NCI-H1436 treated with DMSO at 0.1 percent for 48 hours (cell line): ENCODE measurements at regions not wholly inside any gene's neighbourhood (a gene's known extent, or its start where the extent isn't known, plus 50 kb on each side); places are given as distances from the start of the nearest gene placed in this dataset.

Experiments
- DNase-seq: peaks from one replicate; lab custom pipeline; 2025; lab: John Stamatoyannopoulos, UW

DNA sequence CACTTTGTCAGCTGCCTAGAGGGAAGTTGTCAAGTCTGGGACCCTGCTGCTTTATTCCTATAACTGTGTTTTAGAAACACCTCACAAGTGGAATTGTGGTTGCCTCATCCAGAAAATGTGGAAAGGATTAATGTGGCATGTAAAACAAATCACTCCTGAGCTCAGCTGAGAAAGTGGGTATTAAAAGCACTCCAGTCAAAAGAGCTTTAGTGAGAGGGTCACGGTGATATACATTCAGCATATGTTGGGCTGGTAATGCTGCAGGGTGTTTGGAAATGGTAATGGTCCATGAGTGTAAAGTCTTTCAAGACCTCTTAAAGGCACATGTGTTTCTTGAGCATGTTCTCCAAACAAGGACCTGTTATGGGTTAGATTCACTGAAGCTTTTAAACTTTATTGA lies 318.2 kb upstream of the MEOX2 start:
- no peak for DNase-seq

DNA sequence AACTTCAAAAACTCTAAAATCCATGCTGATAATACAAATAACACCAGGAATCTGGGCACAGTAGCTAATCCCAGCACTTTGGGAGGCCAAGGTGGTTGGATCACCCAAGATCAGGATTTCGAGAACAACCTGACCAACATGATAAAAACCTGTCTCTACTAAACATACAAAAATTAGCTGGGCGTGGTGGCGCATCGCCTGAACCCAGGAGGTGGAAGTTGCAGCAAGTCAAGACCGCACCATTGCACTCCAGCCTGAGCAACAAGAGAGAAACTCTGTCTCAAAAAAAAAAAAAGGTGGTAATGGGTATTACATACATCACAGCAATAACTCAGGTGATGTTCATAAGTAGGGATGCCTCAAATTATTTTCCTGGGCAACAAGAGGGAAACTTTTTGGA lies 315.0 kb upstream of the MEOX2 start:
- no peak for DNase-seq

DNA sequence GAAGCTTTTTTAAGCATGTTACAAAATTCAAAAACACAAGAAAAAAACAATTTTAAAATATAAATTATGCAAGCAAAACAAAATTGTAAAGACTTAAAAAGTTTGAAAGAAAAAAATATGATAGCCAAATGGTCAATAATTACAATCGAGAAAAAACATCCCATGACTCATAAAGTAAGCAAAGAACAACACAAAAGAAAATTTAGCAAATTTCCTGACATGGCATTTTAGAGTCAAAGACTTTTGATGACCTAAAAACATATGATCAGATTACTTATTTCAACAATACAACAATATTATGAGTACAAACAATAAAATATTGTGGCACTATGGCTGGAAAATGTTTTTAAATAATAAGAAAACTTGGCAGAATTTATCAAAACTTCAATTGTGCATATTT lies 312.1 kb upstream of the MEOX2 start:
- DNase-seq = no peak

DNA sequence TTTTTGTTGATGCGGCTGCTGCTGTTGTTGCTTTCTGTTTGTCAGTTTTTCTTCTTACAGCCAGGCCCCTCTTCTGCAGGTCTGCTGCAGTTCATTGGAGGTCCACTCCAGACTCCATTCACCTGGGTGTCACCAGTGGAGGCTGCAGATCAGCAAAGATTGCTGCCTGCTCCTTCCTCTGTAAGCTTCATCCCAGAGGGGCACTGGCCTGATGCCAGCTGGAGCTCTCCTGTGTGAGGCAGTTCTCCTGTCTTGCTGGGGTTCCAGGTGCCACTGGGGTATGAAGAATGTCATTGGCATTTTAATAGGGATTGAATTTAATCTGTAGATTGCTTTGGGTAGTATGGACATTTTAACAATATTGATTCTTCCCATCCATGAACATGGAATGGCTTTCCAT lies 308.5 kb upstream of the MEOX2 start:
- no peak for DNase-seq

DNA sequence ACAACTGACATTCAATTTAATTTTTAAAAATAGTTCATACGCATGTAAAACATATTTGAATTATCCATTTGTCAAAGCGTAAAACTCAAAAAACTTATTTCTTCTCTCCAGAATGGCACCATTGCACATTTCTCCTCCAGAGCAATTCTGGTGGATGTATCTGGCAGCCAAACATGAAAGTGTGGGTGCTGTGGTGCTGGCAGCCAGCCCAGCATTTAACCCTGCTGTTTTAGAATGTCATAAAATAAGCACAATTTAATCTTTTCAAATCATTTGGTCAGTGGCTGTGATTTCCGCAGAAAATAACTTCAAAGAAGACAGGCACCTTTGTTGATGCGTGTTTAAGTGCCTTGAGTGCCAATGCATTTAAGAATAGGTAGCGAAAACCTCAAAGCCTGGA lies 302.7 kb upstream of the MEOX2 start:
- DNase-seq = no peak

DNA sequence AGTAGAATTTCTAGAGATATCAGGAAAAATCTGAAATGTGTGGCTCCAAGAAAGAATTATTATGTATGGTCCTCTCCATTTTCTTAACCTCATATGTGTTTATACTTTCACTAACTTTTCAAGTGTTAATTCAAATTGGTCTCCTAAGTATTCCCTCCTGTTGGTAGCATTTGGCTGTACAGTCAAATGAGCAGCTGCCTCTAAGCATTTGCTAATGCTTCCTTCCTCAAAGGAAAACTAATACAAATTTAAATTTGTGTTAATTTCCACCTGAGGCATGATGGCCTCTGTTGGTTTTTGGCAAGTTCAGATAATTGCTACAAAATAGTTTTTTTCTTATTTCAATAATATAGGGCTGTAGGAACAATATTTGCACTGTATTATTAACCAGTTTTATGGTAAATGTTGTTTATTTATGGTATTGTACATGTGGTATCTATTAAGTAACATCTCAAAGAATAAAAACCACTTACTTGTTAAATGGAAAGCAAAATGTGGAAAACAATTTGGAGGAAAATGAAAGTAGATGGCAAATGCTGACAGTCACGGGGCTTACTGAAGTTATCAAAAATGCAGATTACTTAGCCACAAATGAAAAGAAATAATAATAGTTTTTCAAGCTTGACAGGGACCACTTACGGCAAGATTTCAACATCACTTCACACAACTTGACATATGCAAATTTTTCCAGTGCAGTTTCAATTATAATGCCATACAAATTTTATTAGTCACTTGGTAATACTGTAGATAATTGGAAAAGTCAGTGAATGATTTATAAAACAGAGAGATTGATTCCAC lies 299.3 kb upstream of the MEOX2 start:
- no peak for DNase-seq

DNA sequence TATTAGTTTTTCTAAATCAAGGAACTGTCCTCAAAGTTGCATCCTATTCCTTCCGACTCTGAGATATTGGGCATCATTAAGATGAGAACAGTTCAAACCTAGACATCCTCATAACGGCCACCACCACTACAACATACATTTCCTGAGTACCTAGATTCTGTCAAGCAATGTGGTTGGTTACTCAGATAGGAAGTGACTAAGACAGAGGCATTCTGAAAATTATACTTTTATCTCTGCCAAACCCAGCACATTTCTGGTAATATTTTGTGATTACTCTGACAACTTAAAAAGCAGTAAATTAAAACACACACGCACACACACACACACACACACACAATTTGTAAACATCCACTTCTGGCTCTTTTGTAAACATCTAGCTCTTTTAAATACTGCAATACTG lies 291.2 kb upstream of the MEOX2 start:
- no peak for DNase-seq

DNA sequence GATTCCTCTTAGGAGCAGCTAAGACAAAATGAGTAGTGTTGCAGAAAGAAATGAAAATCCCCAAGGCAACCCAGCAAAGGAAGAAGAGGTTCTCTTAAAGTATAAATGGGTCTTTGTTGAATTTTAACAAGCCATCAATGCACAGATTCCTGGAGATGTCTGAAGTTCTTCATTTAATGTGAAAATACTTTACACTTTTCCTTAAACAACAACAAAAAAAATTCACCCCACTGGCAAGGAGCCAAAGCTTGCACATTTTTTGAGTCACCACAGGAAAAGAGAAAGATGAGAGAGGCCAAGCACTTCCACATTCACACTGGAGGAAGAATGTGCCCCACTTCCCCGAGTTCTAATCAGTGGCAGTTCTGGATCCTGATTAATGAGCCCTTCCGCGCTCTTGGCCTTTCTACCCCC lies 286.4 kb upstream of the MEOX2 start:
- DNase-seq = no peak

DNA sequence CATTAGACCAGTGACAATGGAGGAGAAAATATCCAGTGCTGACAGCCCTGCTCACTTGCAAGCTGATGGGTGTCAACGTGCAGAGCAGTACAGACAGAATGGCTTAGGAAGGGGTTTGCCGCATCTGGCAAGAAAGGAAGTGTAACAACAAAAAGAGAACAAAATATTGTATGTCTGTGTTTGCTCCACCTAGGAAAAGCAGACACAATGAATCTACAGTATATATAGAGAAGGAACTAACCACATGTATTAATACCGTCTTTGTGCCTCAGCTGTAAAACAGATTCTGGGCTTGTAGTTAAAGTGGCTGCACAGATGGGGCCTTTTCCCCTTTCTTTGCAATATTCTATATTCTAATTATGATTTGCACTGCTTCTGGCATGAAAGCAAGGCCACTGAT lies 281.1 kb upstream of the MEOX2 start:
- DNase-seq = no peak

DNA sequence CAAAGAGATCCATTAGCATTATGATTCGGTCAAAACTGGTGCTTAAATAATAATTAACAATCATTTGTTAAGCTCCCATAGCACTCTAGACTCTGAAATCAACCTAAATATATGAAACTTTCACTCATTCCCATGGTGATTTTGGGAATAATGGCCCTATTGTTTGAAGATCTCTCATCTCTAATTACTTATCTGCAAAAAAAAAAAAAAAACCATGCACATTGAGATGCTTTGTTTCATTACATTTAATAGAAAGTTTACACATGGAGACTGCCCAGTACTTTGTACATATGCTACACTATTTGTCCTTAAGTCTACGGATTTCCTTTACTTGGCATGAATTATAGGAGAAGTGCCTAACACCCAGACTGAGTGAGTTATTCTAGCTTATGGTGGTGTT lies 280.6 kb upstream of the MEOX2 start:
- no peak for DNase-seq

DNA sequence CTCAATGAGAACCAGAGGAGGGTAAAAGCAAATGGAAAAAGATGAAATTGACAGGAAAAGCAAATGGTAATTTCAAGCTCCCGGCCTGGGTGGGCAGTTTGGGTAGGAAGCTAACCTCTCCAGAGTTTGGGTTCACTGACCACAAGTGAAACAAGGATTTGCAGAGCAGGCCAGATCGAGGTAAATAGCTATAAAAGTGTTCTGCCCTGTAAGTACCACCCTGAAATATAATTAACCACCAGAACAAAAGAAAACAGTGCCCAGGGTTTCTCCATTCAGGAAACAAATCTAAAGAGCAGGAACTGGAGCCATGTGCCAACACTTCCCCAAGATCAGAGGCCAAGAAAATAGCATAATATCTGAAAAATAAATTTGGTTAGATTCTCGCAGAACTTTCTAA lies 276.7 kb upstream of the MEOX2 start:
- DNase-seq = no peak

DNA sequence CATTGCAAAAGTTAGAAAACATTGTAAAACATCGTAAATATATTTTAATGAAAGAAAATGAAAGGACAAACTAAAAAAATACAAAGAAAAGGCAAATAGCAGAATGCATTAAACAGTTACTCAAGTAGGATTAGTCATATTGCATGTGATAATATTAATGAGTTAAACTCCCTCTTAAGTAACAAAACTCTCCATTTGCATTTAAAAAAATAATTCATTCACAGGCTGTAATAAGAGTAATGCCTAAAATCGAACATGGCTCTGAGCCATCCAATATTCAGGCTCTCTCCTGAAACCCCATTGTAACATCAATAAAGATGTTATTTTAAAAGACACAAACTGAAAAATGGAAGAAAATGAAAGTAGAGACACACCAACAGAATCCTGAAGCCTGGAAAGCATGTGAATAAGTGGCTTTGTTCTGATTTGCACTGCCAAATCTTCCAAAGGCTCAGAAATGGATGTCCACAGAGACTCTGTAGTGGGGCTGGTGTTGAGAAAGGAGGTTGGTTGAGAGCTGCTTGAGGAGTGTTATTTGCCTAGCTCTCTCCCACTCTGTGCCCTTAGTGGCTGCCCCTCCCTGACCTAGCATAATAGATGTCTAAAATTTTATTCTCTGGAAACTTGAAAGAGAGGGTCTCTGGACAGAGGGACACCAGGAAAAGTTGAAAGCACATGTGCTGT lies 268.3 kb upstream of the MEOX2 start:
- no peak for DNase-seq

DNA sequence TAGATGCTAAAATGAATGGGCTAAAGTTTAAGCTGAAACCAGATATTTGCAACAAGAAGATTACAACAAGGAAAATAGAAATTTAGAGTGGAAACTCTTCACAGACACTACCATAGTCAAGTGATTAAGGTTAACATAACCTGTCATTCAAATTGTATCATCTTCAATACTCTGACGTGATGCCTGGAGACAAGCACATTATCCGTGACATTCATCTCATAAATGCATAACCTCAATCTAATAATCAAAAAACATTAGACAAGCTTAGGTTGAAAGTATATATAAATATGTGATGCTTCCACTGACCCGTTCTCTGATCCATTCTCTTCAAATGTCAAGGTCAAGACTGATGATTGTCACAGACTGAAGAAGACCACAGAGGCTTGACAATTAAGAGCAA lies 263.8 kb upstream of the MEOX2 start:
- no peak for DNase-seq

DNA sequence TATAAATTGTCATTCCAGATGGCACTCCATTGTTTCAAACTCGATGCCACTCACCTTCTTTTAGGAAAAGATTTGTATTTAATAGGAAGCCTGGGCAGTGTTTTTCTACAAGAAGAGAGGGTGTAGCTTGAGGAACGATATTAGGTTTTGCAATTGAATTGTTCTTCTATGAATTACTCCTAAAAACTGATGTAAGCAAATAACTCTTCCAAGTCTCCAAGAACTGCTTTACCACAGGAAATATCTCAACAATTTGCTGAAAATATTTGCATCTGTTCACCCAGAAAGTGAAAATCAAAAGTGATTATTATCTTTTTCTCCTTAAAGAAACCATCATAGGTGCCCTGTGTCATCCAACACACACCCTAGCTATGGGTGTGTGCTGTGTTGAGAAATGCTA lies 261.3 kb upstream of the MEOX2 start:
- no peak for DNase-seq

DNA sequence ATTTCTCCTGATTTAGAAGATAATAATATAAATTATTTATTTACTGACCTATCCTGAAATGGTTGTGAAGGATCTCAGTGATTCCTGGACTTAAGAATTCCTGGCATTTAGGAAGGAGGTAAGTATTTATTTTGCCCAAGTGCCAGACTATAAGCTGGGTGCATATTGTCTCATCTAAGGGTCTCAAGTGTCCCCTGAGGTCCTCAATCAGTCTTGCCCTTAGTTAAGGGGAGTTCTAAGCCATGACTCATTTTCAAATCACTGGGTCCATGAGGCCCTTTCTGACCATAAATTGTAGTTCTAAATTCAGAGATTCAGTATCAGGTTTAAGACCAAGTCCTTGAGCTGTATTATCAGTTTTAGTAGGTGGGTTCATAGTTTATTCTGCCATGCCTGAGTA lies 251.6 kb upstream of the MEOX2 start:
- DNase-seq = no peak

DNA sequence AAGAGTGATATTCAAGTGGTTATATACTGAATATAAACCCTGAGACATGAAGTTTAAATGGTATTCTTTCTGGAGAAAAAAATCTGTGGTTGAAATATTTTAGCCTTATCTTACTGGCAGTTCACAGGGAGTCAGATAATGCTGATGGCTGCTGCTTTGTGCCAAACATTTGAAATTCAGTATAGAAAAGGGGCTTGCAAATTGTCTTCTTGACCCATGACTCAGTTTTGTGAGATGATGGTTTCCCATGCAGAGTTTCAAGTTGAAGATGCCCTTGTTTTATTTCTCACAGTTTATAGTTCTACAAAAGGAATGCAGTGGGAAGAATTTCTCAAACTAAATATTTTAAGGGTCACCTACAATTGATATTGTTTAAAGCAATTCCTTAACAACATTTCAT lies 251.1 kb upstream of the MEOX2 start:
- DNase-seq = no peak

DNA sequence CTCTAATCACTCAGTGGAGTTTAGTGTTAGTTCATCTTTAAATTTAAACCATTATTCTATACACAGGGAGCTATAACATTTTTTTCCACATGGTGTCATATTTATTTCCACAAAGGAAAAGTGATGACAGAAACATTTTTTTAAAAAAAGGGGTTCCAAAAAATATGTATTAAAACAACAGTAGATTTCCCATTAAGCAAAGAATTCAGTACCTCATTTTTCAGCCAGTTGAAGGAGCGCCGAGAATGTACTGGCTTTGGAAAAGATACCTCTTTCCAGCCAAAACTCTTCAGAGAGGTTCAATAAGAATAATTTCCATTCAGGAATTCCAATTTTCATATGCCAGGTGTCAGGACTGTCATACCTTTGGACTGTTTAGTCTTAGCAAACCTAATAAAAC lies 250.5 kb upstream of the MEOX2 start:
- DNase-seq = no peak

DNA sequence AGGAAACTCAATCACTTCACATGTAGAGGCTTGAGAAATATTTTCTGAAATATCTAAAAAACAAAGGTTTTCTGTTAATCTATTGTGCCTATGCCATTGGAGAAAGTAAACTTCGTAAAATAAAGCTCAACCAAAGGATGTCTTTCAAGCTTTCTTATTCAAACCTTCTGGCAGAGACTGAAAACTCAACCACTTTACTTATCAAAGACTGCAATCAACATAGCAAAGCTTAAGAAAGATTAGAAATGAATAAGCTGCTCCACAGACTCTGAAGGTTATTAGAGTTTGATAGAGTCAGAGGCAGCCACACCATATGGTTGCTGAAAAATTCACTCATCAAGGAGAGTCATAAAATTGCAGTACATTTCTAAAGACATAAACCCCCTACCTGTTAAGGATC lies 245.8 kb upstream of the MEOX2 start:
- no peak for DNase-seq

DNA sequence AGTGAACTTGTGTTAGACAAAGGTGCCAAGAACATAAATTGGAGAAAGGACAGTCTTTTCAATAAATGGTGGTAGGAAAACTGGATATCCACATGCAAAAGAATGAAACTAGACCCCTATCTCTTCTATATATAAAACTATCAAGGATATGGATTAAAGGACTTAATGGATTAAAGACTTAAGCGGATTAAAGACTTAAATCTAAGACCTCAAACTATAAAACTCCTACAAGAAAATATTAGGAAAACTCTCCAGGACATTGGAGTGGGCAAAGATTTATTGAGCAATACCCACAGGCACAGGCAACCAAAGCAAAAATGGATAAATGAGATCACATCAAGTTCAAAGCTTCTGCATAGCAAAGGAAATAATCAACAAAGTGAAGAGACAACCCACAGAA lies 242.9 kb upstream of the MEOX2 start:
- DNase-seq = no peak

DNA sequence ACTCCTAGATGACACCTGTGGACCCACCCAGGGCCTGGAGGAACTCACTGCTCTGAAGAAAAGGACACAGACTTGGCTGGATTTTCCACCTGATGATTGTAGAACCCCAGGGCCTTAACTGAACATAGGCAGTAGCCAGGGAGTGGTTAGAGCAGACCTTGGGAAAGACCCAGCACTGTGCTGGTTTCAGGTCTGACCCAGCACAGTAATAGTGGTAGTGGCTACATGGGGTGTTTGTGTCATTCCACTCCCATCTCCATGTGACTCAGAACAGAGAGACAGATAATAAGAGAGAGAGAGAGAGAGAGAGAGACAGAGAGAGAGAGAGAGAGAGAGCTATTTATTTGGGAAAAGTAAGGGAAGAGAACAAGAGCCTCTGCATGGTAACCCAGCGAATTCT lies 239.1 kb upstream of the MEOX2 start:
- DNase-seq = no peak

DNA sequence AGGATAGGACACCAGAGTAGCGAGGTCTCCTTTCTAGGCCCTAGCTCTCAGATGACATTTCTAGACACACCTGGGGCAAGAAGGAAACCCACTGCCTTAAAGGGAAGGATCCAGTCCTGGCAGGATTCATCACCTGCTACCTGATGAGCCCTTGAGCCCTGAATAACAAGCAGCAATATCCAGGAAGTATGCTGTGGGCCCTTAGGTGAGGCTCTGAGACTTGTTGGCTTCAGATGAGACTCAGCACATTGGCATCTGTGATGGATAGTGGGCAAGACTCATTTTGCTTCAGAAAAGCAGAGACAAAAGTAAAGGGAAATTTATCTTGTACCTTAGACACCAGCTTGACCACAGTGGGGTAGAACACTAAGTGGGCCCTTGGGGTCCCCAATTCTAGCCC lies 238.4 kb upstream of the MEOX2 start:
- no peak for DNase-seq

DNA sequence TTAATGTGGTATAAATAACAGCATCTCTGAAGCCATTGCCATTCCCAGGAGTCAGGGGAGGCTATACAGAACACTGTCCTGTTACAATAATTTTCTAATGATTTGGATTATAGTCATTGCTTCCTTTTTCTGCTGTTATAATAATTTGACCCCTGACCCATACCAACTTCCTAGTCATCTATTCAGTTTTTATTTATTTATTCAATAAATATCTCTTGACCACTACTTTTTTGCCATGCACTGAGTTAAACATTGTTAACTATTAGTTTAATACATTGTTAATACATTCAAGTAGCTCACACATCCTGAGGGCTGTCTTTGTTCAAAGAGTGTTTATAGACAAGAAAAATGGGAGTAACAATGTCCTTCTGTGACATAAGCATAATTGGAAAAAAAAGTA lies 235.5 kb upstream of the MEOX2 start:
- DNase-seq = no peak

DNA sequence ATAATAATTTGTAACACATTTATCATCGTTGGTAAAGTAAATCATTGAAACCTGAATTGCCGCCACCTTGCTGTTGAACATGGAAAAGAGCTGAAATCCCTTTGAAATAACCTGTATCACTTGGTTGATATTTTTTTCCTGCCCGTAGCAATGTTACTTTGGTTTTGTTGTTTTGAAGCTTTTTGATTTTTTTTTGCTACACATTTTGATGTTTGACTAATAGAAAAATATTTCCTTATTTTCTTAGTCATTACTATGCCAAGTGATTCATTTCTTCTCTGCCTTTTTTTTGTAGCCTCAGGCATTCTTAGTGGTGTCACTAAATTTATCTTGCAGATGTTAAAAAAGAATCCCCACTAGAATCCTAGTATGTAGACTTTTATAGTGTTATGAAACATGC lies 235.1 kb upstream of the MEOX2 start:
- DNase-seq = no peak

DNA sequence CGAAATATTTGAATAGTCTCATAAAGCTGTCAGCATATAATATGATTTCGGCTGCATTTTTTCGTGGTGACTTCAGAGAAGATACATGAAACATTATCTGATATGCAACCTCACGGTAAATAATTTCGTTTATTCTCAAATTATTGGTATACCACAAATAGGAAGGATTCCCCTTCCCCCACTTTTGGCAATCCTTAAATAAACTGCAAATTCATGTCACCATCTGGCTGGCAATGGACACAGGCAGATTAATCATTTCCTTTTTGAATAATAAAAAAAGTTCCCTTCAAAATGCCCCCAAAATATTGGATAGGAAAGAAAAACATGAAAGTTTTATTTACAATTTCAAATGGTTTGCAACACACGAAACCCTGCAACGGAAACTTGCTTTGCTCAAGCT lies 234.5 kb upstream of the MEOX2 start:
- no peak for DNase-seq
